ENCODE measurements at regions not wholly inside any gene's neighbourhood (a gene's known extent, or its start where the extent isn't known, plus 50 kb on each side); places are given as distances from the start of the nearest gene placed in this dataset.

GRCh38 chr1:187481581-187482148 lies 652.9 kb downstream of the PLA2G4A start:
- TF ChIP-seq, protein P1, sequence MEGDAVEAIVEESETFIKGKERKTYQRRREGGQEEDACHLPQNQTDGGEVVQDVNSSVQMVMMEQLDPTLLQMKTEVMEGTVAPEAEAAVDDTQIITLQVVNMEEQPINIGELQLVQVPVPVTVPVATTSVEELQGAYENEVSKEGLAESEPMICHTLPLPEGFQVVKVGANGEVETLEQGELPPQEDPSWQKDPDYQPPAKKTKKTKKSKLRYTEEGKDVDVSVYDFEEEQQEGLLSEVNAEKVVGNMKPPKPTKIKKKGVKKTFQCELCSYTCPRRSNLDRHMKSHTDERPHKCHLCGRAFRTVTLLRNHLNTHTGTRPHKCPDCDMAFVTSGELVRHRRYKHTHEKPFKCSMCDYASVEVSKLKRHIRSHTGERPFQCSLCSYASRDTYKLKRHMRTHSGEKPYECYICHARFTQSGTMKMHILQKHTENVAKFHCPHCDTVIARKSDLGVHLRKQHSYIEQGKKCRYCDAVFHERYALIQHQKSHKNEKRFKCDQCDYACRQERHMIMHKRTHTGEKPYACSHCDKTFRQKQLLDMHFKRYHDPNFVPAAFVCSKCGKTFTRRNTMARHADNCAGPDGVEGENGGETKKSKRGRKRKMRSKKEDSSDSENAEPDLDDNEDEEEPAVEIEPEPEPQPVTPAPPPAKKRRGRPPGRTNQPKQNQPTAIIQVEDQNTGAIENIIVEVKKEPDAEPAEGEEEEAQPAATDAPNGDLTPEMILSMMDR (IDR thresholded peaks at IDR 0.05; ENCODE audit: low read length, missing control alignments), result no peak
- H3K4me3 ChIP-seq (replicated peaks; ENCODE audit: low read depth, low read length), result no peak overlapping the region
- DNase-seq (ENCODE audit: low read depth), result peak; percentile 2

DNA sequence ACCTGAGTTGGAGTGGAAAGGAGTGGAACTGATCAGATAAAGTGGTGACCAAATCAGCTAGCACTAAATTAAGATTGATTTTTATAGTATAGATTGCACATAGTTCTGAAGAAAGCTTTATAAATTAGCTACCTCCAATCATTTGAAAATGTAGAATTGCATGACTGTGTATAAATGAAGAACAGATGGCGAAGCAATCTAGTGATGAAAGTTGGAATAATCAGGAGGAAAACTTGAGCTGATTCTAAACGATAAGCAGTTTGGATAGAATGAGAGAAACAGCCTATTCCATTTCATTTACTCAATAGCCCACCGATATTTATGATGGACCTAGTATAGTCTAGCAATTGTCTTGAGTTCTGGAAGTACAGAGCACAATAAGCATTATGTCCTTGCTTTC lies 661.5 kb downstream of the PLA2G4A start:
- no peak overlapping the region for H3K4me3 ChIP-seq (replicated peaks; ENCODE audit: low read depth, low read length)
- TF ChIP-seq, protein P1 (IDR thresholded peaks at IDR 0.05; ENCODE audit: low read length, missing control alignments), result no peak
- DNase-seq (ENCODE audit: low read depth), result no peak

DNA sequence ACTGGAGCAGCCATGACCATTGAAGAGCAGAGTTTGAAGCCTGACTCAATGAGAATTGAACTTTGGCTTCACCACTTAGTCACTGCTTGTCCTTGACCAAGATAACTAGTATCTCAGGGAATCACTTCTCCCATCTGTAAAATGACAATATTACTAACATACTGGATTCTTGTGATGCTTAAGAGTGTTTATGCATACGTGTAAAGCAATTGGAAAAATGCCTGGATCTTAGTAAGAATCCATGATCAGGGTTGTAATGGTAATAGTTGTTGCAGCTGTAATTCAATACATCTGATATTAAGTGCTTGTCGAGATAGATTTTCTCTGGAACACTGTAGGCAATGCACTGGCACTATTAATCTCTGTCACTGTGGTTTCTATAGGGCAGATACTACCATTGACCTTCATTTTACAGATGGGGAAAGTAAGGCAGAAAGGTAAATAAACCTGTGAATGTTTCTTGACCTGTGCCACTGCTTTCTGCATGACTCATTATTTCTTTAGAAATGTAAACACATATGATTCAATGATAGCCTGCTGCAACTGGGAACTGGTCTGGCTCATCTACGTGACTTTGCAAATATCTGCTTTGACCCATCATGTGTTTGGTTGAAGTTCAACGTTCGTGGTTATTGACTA lies 662.5 kb downstream of the PLA2G4A start:
- H3K4me3 ChIP-seq (replicated peaks; ENCODE audit: low read depth, low read length), result no peak overlapping the region
- TF ChIP-seq, protein P1 (IDR thresholded peaks at IDR 0.05; ENCODE audit: low read length, missing control alignments), result no peak
- DNase-seq (ENCODE audit: low read depth), result peak; percentile 26

- no peak for DNase-seq (ENCODE audit: low read depth)
- TF ChIP-seq, protein P1 (IDR thresholded peaks at IDR 0.05; ENCODE audit: low read length, missing control alignments), result no peak
- H3K4me3 ChIP-seq (replicated peaks; ENCODE audit: low read depth, low read length), result no peak overlapping the region
Measured at GRCh38 chr1:187498028-187498427, 669.3 kb downstream of the PLA2G4A start.

GRCh38 chr1:187504779-187505178 lies 676.0 kb downstream of the PLA2G4A start:
- peak; percentile 1 for DNase-seq (ENCODE audit: low read depth)
- TF ChIP-seq, protein P1 (IDR thresholded peaks at IDR 0.05; ENCODE audit: low read length, missing control alignments), result no peak
- H3K4me3 ChIP-seq (replicated peaks; ENCODE audit: low read depth, low read length), result no peak overlapping the region

GRCh38 chr1:187509091-187509490 lies 680.3 kb downstream of the PLA2G4A start:
- H3K4me3 ChIP-seq (replicated peaks; ENCODE audit: low read depth, low read length), result no peak overlapping the region
- TF ChIP-seq, protein P1 (IDR thresholded peaks at IDR 0.05; ENCODE audit: low read length, missing control alignments), result no peak
- peak; percentile 17 for DNase-seq (ENCODE audit: low read depth)

GRCh38 chr1:187513190-187513589 lies 684.4 kb downstream of the PLA2G4A start:
- TF ChIP-seq, protein P1 (IDR thresholded peaks at IDR 0.05; ENCODE audit: low read length, missing control alignments), result no peak
- DNase-seq (ENCODE audit: low read depth), result peak; percentile 1
- H3K4me3 ChIP-seq (replicated peaks; ENCODE audit: low read depth, low read length), result no peak overlapping the region
